RWPE1 (cell line): ENCODE measurements at regions not wholly inside any gene's neighbourhood (a gene's known extent, or its start where the extent isn't known, plus 50 kb on each side); places are given as distances from the start of the nearest gene placed in this dataset.

Experiments
- CTCF ChIA-PET: fragments of 350-600 bp; sonication (Branson Sonifier 250); formaldehyde crosslinking; extraction: SDS; loops from one replicate; lab custom pipeline; 2021; lab: Yijun Ruan, JAX
- POLR2A ChIA-PET: fragments of 400-600 bp; formaldehyde crosslinking; extraction: SDS; loops from one replicate; lab custom pipeline; 2020; ENCODE audit warnings: antibody characterized with exemption; ENCODE audit not compliant: low non-redundant PET; lab: Yijun Ruan, JAX
- DNase-seq: peaks from one replicate; pipeline ENCODE4 v3.0.0; 2012; ENCODE audit warnings: low spot score
- H3K27ac ChIP-seq: fragments of 450-650 bp; 2 replicates; pipeline ENCODE4 v1.5.1; 2017
- CTCF ChIP-seq: fragments of 450-650 bp; conservative IDR thresholded peaks from 2 replicates; pipeline ENCODE4 v1.5.1; 2017; ENCODE audit warnings: low read depth, mild to moderate bottlenecking

DNA sequence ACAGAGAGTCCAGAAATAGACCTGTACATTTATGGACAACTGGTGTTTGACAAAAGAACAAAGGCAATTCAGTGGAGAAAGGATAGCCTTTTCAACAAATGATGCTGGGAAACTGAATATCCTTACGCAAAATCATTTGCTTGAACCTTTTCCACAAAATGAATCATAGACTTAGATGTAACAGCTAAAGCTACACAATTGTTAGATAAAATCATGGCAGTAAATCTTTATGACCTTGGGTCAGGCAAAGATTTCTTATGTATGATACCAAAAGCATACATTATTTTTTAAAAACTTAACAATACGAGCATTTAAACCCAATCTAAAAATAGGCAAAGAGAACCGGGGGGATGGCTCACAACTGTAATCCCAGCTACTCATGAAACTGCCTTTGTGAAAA lies 73.5 kb upstream of the DST start:
- POLR2A ChIA-PET, result no interaction called here
- no peak for DNase-seq
- CTCF ChIA-PET, result interaction anchor here (1.2 kb wide), 1 partner anchor 18 kb away, joined by 3 read pairs; no protein-coding TSS in a partner anchor
- H3K27ac ChIP-seq, result no peak overlapping the region
- TF ChIP-seq CTCF, result no peak

GRCh38 chr6:56715741-56716140 lies 73.1 kb upstream of the DST start:
- no peak for DNase-seq
- H3K27ac ChIP-seq, result no peak overlapping the region
- POLR2A ChIA-PET, result no interaction called here
- CTCF ChIA-PET, result interaction anchor here (0.5 to 1.2 kb wide), 3 partner anchors 17 to 63 kb away, joined by 3 to 4 read pairs (median 3); no protein-coding TSS in a partner anchor
- no peak for TF ChIP-seq CTCF

DNA sequence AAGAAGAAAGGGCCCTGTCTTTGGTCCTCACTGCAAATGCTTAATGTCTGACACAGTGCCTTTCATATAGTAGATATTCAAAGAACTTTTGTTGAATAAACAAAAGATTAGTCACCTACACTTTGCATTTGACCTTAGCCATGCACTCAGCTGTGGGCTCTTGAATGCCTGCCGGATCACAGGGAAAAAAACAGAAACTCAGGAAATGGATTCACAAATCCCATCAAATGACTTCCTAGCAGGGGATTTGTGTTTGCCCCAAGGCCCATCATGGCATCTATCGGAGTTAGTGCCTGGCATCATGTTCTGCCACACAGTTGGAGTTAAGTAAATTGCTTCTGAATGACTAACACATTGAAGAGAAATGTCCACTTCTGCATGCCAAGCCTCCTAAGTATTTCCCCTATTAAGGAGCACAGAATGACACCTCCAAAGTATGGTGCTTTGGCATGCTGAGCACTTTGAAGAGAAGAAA lies 72.3 kb upstream of the DST start:
- no peak for TF ChIP-seq CTCF
- CTCF ChIA-PET, result interaction anchor here (0.6 to 1.2 kb wide), 4 partner anchors 16 to 159 kb away, joined by 3 to 5 read pairs (median 4); no protein-coding TSS in a partner anchor
- no peak overlapping the region for H3K27ac ChIP-seq
- DNase-seq, result peak; percentile 73
- POLR2A ChIA-PET, result no interaction called here

DNA sequence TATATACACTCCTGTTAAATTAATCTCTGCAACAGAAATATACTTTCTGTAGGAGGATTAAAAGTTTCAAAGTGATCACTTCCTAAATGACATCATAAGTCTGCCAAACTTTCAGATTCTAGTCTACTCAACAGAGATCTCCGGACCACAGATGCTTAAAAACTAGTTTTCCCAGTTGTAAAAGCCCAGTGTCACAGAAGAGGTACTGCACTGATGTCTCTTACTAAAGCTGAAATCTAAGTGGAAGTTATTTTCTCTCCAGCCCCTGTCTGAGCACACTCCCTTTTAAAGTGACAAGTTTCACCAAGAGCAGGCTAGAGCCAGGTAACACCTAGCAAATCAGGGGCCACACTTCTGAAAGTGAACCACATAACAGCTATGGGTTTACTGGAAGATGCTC lies 71.6 kb upstream of the DST start:
- no peak for TF ChIP-seq CTCF
- DNase-seq, result no peak
- H3K27ac ChIP-seq, result no peak overlapping the region
- CTCF ChIA-PET, result interaction anchor here (0.6 to 0.7 kb wide), 2 partner anchors 22 to 45 kb away, joined by 3 to 5 read pairs; no protein-coding TSS in a partner anchor
- POLR2A ChIA-PET, result no interaction called here

DNA sequence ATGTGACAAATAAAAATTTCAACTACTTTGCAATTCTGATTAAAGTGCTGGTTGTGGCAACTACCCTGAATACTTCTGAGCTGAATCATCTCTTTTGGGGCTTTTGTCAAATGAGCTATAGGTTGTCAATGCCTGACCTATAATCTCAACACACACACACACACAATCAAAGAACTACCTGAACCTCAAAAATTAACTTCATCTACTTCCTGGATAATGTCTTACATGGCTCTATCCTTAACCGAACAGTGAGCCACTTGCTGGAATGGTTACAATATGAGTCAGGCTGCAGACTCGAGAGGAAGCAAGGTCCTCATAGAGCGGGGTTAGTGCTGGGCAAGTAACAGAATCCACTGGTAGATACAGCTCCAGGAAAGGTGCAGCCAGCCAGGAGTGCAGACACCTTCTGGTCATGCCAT lies 70.6 kb upstream of the DST start:
- H3K27ac ChIP-seq, result peak overlapping the region; percentile 67
- TF ChIP-seq CTCF, result no peak
- DNase-seq, result peak; percentile 67
- ChIA-PET CTCF (interaction anchor here (0.9 kb wide), 1 partner anchor 138 kb away, joined by 3 read pairs; no protein-coding TSS in a partner anchor), POLR2A (no interaction called here)

- TF ChIP-seq CTCF, result 0 out of 2 replicates have a peak, but pooled peaks have one; percentile 16
- ChIA-PET POLR2A (no interaction called here), CTCF (interaction anchor here (0.5 to 1.9 kb wide), 3 partner anchors 46 to 181 kb away, joined by 3 to 10 read pairs (median 7); no protein-coding TSS in a partner anchor)
- no peak overlapping the region for H3K27ac ChIP-seq
- no peak for DNase-seq
Observed at GRCh38 chr6:56710967-56711366, 68.3 kb upstream of the DST start.
